ACHN (cell line): ENCODE measurements at regions not wholly inside any gene's neighbourhood (a gene's known extent, or its start where the extent isn't known, plus 50 kb on each side); places are given as distances from the start of the nearest gene placed in this dataset.
A peak's percentile ranks its signal among the peaks of the same experiment; 100 is the strongest.
"Not testable (repeated sequence)": the region's sequence is repeated elsewhere in the genome, so short reads cannot be mapped to it uniquely, and the experiment has no call there.

Source experiments
- DNase-seq: peaks from one replicate; pipeline ENCODE4 v3.0.0-alpha.2; 2015
- in situ Hi-C: cut with HindIII; loops from 2 replicates; pipeline ENCODE4 v1.10.0; 2017; ENCODE audit warnings: low sequenced_read_pairs, low pct_ligation_motif_present, low pct_unique_long_range_greater_than_20kb

- no peak for DNase-seq
- in situ Hi-C loops, result no loop called here
Observed at GRCh38 chr6:6968731-6969552, 138.8 kb upstream of the RREB1 start.

DNA sequence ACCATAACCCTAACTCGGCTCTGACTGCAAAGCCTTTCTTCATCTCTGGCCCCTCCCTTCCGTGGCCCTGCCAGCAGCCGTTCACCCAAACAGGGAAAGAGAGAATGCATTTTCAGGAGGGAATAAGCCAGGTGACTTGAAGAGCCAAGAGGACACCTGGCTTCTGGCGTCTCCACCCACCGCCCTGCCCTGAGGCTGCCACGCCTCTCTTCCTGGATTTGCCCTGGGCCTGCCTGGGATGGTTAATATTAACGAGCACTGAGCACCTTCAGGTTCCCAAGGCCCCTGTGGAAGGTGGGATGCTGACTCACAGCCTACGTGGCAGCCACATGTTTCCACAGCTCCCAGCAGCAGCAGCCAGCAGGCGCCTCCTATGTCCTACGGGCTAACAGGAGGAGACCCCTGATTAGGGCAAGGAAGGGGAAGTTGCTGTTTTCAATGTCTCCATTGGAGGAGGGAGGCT is 138.0 kb upstream of the RREB1 start:
- in situ Hi-C loops, result no loop called here
- peak; percentile 27 for DNase-seq

GRCh38 chr6:6970851-6971250 is 136.9 kb upstream of the RREB1 start:
- no peak for DNase-seq
- in situ Hi-C loops, result no loop called here

GRCh38 chr6:6971369-6971768 is 136.4 kb upstream of the RREB1 start:
- in situ Hi-C loops, result no loop called here
- DNase-seq, result no peak

DNA sequence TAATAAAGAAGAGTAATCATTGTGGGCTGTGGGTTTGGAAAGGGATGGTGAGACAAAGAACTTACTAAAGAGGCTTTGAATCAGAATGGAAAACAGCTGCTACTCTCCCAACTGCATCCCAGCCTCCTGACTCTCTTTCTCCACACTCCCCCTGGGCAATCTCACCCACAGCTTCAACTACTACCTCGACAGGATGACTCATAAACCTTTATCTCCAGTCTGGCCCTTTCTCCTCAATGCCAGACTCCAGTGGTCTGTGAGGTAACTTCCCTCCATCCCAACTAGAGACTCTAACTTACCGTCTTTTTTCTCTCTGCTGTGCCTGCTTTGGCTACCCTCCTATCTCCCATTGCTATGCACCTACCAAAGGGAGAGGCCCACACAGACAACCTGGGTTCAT is 135.3 kb upstream of the RREB1 start:
- peak; percentile 8 for DNase-seq
- in situ Hi-C loops, result no loop called here

DNA sequence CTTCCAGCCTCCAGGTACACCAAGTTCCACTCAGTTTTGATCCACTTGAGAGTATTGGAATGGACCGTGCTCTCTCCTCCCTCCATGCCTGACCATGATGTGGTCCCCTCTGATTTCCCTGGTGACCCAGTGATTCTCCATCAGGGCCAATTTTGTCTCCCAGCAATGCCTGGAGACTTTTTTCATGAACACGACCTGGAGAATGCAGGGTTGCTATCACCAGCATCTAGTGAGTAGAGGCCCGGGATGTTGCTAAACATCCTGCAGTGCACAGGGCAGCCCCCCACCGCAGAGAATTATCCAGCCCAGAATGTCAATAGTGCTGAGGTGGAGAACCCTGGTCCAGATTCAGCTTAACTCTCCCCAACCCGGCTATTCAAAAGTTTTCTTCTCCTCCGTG is 134.0 kb upstream of the RREB1 start:
- in situ Hi-C loops, result no loop called here
- DNase-seq, result no peak

GRCh38 chr6:6975459-6976111 is 132.2 kb upstream of the RREB1 start:
- no peak for DNase-seq
- in situ Hi-C loops, result no loop called here

GRCh38 chr6:6976193-6976592 is 131.6 kb upstream of the RREB1 start:
- in situ Hi-C loops, result no loop called here

GRCh38 chr6:6978731-6979130 is 129.0 kb upstream of the RREB1 start:
- no peak for DNase-seq
- in situ Hi-C loops, result no loop called here

More at GRCh38 chr6:6976193-6976592, 131.6 kb upstream of the RREB1 start:
- no peak for DNase-seq

GRCh38 chr6:6980999-6981597 is 126.7 kb upstream of the RREB1 start:
- in situ Hi-C loops, result no loop called here
- no peak for DNase-seq

- in situ Hi-C loops, result no loop called here
- DNase-seq, result no peak
Observed at GRCh38 chr6:6981681-6982322, 126.0 kb upstream of the RREB1 start.

DNA sequence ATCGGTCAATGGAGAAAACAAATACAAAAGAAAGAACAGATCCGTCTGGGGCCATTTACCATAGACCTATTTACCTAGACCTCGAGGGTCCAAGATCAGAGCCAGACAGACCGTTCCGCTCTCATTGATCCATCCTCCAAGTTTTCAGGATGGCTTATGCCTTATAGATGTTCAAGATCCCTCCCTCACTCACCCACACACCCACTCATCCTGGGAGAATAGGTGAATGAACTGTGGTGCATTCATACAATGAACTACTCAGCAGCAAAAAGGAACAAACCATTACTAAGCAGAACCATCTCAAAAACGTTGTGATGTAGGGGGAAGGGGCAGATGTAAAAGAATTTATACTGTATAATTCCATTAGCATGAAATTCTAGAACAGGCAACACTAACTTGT is 125.1 kb upstream of the RREB1 start:
- no peak for DNase-seq
- in situ Hi-C loops, result no loop called here

- no peak for DNase-seq
Observed at GRCh38 chr6:6984585-6985366, 123.0 kb upstream of the RREB1 start.

GRCh38 chr6:6986344-6986743 is 121.4 kb upstream of the RREB1 start:
- in situ Hi-C loops, result no loop called here
- no peak for DNase-seq

More at GRCh38 chr6:6984585-6985366, 123.0 kb upstream of the RREB1 start:
- in situ Hi-C loops, result no loop called here

- in situ Hi-C loops, result no loop called here
- DNase-seq, result no peak
Observed at GRCh38 chr6:6987749-6988148, 120.0 kb upstream of the RREB1 start.

GRCh38 chr6:6990059-6990458 is 117.7 kb upstream of the RREB1 start:
- DNase-seq, in situ Hi-C loops: not testable (repeated sequence)

DNA sequence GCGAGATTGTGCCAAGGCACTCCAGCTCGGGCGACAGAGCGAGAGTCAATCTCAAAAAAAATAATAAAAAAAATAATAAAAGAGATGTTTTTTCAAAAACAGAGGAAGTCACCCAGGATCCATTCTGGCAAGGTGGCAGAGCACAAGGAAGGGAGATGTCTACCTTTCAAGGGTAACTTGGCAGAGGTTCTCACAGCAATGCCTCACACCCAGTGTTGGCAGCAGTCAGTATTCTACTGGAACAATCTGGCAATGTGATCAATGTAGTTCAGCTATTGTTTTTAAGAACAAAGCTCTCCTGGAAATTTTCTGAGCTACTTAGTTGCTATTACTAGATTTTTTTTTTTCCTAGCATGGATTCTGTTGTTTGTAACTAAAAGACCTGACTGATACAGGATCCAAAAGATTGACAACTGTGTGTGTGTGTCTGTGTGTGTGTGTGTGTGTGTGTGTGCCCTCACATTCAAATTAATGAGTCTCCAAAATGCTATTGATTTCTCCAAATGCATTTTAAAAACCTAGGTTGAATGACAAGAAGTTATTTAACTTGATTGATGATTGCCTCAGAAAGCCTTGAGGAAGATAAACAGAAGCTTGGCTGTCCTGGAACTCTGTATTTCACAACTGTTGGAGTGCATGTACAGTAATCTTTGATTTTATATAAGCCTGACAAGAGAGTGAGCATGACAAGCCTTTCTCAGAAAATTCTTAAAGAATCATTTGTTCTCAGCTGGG is 114.1 kb upstream of the RREB1 start:
- no peak for DNase-seq
- in situ Hi-C loops, result no loop called here

GRCh38 chr6:6994796-6995195 is 113.0 kb upstream of the RREB1 start:
- in situ Hi-C loops, result no loop called here
- no peak for DNase-seq
